Activated CD8-positive, alpha-beta memory T cell treated with anti-CD3 and anti-CD28 coated beads, Interleukin-2, amount 10 ng/mL, durations not matched to agents 7 days and 5 days (primary cell): ENCODE measurements at regions not wholly inside any gene's neighbourhood (a gene's known extent, or its start where the extent isn't known, plus 50 kb on each side); places are given as distances from the start of the nearest gene placed in this dataset.
A peak's percentile ranks its signal among the peaks of the same experiment; 100 is the strongest.

ENCODE experiments used
- ATAC-seq: fragments of 150-1000 bp; cut with Tn5 transposase; one replicate; pipeline ENCODE4 v1.10.0; 2021; ENCODE audit warnings: moderate library complexity
- CTCF ChIA-PET: fragments of 350-600 bp; sonication (Branson Sonifier 250); formaldehyde crosslinking; loops from one replicate; lab custom pipeline; 2021; ENCODE audit warnings: antibody characterized with exemption; lab: Charles Lee
- DNase-seq: peaks from one replicate; pipeline ENCODE4 v3.0.0-alpha.2; 2020
- H3K27ac Mint-ChIP-seq: one replicate; pipeline ENCODE4 v1.8.0; 2021; ENCODE audit warnings: mild to moderate bottlenecking, mixed read lengths
- H3K27me3 Mint-ChIP-seq: one replicate; pipeline ENCODE4 v1.8.0; 2021; ENCODE audit warnings: mixed read lengths
- H3K36me3 Mint-ChIP-seq: one replicate; pipeline ENCODE4 v1.8.0; 2021; ENCODE audit warnings: mild to moderate bottlenecking, mixed read lengths
- H3K4me1 Mint-ChIP-seq: one replicate; pipeline ENCODE4 v1.8.0; 2021; ENCODE audit warnings: mixed read lengths
- H3K4me3 Mint-ChIP-seq: one replicate; pipeline ENCODE4 v1.8.0; 2021; ENCODE audit warnings: mild to moderate bottlenecking, moderate library complexity, mixed read lengths
- H3K9me3 Mint-ChIP-seq: one replicate; pipeline ENCODE4 v1.8.0; 2022; ENCODE audit warnings: low read depth, mixed read lengths

GRCh38 chr1:198933515-198934222 lies 294.8 kb downstream of the PTPRC start:
- H3K27me3 Mint-ChIP-seq: no peaks in the 10 kb centered on the region
- CTCF ChIA-PET: interaction anchor here (1.2 kb wide), 1 partner anchor 310 kb away, joined by 3 read pairs; no protein-coding TSS in a partner anchor
- H3K9me3 Mint-ChIP-seq: no peaks in the 10 kb centered on the region
- H3K27ac Mint-ChIP-seq: peak overlapping the region; percentile 66
- DNase-seq (no peak), ATAC-seq (no peak)
- peaks cover 47% of the 10 kb centered on the region for H3K4me1 Mint-ChIP-seq
- H3K36me3 Mint-ChIP-seq: peaks cover 26% of the 10 kb centered on the region
- H3K4me3 Mint-ChIP-seq: no peak overlapping the region

- Mint-ChIP-seq H3K27me3 (no peaks in the 10 kb centered on the region), H3K36me3 (peaks cover 24% of the 10 kb centered on the region), H3K4me1 (peaks cover 42% of the 10 kb centered on the region), H3K27ac (no peak overlapping the region), H3K9me3 (no peaks in the 10 kb centered on the region), H3K4me3 (no peak overlapping the region)
- CTCF ChIA-PET: interaction anchor here (1.2 to 1.7 kb wide), 2 partner anchors 11 to 309 kb away, joined by 3 to 7 read pairs; no protein-coding TSS in a partner anchor
- DNase-seq (no peak), ATAC-seq (no peak)
Observed at GRCh38 chr1:198934426-198934825, 295.6 kb downstream of the PTPRC start.

GRCh38 chr1:198934901-198935305 lies 296.1 kb downstream of the PTPRC start:
- ATAC-seq: peak; percentile 41
- Mint-ChIP-seq H3K36me3 (peaks cover 21% of the 10 kb centered on the region), H3K4me3 (no peak overlapping the region), H3K9me3 (no peaks in the 10 kb centered on the region), H3K27me3 (no peaks in the 10 kb centered on the region), H3K27ac (no peak overlapping the region), H3K4me1 (peaks cover 39% of the 10 kb centered on the region)
- CTCF ChIA-PET: interaction anchor here (1.0 to 3.0 kb wide), 3 partner anchors 11 to 308 kb away, joined by 3 to 12 read pairs (median 7); no protein-coding TSS in a partner anchor
- DNase-seq: peak; percentile 89

DNA sequence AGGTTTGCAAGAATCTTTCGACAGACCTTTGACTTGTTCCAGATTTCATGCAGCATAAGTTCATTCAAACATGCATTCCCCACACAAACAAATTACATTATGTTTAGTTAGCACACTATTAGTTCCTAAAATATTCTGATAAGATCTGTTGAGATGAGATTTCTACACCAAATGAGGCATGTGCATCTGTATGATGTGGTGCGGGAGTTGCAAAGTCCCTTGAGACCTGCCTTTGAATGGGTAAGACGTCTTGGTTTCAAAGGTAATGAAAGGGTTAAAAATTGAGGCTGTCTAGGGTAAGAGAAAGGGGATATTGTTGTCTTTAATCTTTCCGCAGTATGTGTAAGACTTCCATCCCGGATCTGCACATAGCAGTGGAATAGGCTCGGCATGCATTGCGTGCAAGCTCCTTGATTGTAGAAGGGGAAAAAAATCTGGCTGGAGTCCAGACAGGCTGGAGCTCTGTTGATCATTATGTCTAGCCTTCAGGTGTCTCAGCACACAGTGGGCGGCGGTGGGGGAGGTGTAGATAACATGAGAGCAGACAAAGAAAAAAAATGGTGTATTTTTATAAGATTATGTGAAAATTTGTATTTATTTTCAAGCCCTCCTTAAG lies 296.6 kb downstream of the PTPRC start:
- CTCF ChIA-PET: interaction anchor here (1.0 to 3.0 kb wide), 4 partner anchors 12 to 307 kb away, joined by 3 to 12 read pairs (median 8); no protein-coding TSS in a partner anchor
- DNase-seq (peak; percentile 75), ATAC-seq (peak; percentile 10)
- Mint-ChIP-seq H3K4me1 (peaks cover 34% of the 10 kb centered on the region), H3K27ac (no peak overlapping the region), H3K27me3 (no peaks in the 10 kb centered on the region), H3K4me3 (no peak overlapping the region), H3K9me3 (peaks cover under 1% of the 10 kb centered on the region), H3K36me3 (peaks cover 19% of the 10 kb centered on the region)

- Mint-ChIP-seq H3K36me3 (peaks cover 18% of the 10 kb centered on the region), H3K9me3 (peaks cover 3% of the 10 kb centered on the region), H3K4me1 (peaks cover 28% of the 10 kb centered on the region), H3K4me3 (no peak overlapping the region), H3K27ac (peak overlapping the region; percentile 92), H3K27me3 (no peaks in the 10 kb centered on the region)
- CTCF ChIA-PET: interaction anchor here (1.1 to 3.0 kb wide), 4 partner anchors 9 to 306 kb away, joined by 3 to 12 read pairs (median 6); no protein-coding TSS in a partner anchor
- peak; percentile 14 for ATAC-seq
- no peak for DNase-seq
Observed at GRCh38 chr1:198936371-198937083, 297.7 kb downstream of the PTPRC start.

GRCh38 chr1:198937231-198938031 lies 298.6 kb downstream of the PTPRC start:
- Mint-ChIP-seq H3K36me3 (peaks cover 17% of the 10 kb centered on the region), H3K27me3 (no peaks in the 10 kb centered on the region), H3K27ac (peak overlapping the region; percentile 92), H3K4me3 (no peak overlapping the region), H3K4me1 (peaks cover 25% of the 10 kb centered on the region), H3K9me3 (peaks cover 3% of the 10 kb centered on the region)
- DNase-seq (peak; percentile 75), ATAC-seq (peak; percentile 94)
- CTCF ChIA-PET: interaction anchor here (1.2 to 3.0 kb wide), 3 partner anchors 18 to 305 kb away, joined by 3 to 12 read pairs (median 10); no protein-coding TSS in a partner anchor

DNA sequence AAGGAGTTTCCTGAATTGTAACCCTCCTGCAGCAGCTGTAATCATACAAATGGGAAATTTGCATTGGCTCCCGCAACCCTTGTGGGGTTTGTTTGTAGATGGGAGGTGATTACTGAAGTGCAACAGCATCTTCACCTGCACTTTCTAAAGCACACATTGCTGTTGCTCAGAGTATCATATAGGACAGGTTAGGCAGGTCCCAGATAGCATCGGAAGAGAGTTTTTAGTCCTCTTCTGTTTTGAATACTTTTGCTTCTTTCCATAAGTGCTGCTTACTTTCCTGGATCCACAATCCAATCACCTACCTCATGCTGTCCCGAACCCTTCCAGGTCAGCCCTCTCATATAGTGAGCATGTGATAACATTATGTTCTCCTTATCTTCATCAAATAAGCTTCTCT lies 300.4 kb downstream of the PTPRC start:
- Mint-ChIP-seq H3K27me3 (no peaks in the 10 kb centered on the region), H3K36me3 (peaks cover 6% of the 10 kb centered on the region), H3K4me1 (peaks cover 13% of the 10 kb centered on the region), H3K27ac (no peak overlapping the region), H3K9me3 (peaks cover 3% of the 10 kb centered on the region), H3K4me3 (no peak overlapping the region)
- CTCF ChIA-PET: no interaction called here
- ATAC-seq: no peak
- no peak for DNase-seq

DNA sequence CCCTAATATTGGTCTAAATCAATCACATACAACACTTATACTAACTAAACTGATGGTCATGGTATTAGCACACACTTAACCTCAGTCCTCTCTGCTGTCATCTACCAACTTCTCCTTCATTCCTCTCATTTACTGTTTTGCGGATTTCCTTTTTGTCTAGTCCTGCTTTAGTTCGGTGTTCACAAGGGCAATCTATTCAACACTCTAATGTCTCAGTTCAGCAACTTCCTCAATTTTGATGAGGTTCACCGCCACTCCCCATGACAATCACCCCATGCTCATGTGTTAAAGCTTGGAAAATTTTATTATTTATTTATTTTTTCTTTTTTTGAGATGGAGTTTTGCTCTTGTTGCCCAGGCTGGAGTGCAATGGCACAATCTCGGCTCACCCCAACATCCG lies 301.1 kb downstream of the PTPRC start:
- Mint-ChIP-seq H3K4me1 (peaks cover 11% of the 10 kb centered on the region), H3K4me3 (no peak overlapping the region), H3K27ac (no peak overlapping the region), H3K27me3 (no peaks in the 10 kb centered on the region), H3K9me3 (peaks cover 3% of the 10 kb centered on the region), H3K36me3 (peaks cover 6% of the 10 kb centered on the region)
- ATAC-seq (no peak), DNase-seq (no peak)
- CTCF ChIA-PET: no interaction called here

GRCh38 chr1:198942466-198942865 lies 303.6 kb downstream of the PTPRC start:
- DNase-seq: no peak
- H3K36me3 Mint-ChIP-seq: peaks cover 7% of the 10 kb centered on the region
- CTCF ChIA-PET: no interaction called here
- no peak for ATAC-seq
- no peaks in the 10 kb centered on the region for H3K27me3 Mint-ChIP-seq
- H3K27ac Mint-ChIP-seq: no peak overlapping the region
- peaks cover 3% of the 10 kb centered on the region for H3K9me3 Mint-ChIP-seq
- no peak overlapping the region for H3K4me3 Mint-ChIP-seq
- peaks cover 8% of the 10 kb centered on the region for H3K4me1 Mint-ChIP-seq

- CTCF ChIA-PET: no interaction called here
- ATAC-seq (no peak), DNase-seq (no peak)
- H3K27me3 Mint-ChIP-seq: no peaks in the 10 kb centered on the region
- H3K27ac Mint-ChIP-seq: no peak overlapping the region
- H3K9me3 Mint-ChIP-seq: peaks cover 3% of the 10 kb centered on the region
- no peaks in the 10 kb centered on the region for H3K4me1 Mint-ChIP-seq
- no peak overlapping the region for H3K4me3 Mint-ChIP-seq
- H3K36me3 Mint-ChIP-seq: peaks cover 7% of the 10 kb centered on the region
Observed at GRCh38 chr1:198943484-198944187, 304.8 kb downstream of the PTPRC start.

- Mint-ChIP-seq H3K27me3 (no peaks in the 10 kb centered on the region), H3K4me1 (no peaks in the 10 kb centered on the region), H3K27ac (no peak overlapping the region), H3K9me3 (no peaks in the 10 kb centered on the region), H3K4me3 (no peak overlapping the region), H3K36me3 (peaks cover 1% of the 10 kb centered on the region)
- CTCF ChIA-PET: no interaction called here
- DNase-seq: no peak
- ATAC-seq: no peak
Observed at GRCh38 chr1:198947456-198947855, 308.6 kb downstream of the PTPRC start.

- Mint-ChIP-seq H3K36me3 (peaks cover 1% of the 10 kb centered on the region), H3K4me1 (no peaks in the 10 kb centered on the region), H3K4me3 (no peak overlapping the region), H3K27ac (no peak overlapping the region), H3K9me3 (no peaks in the 10 kb centered on the region), H3K27me3 (no peaks in the 10 kb centered on the region)
- ATAC-seq (no peak), DNase-seq (no peak)
- CTCF ChIA-PET: no interaction called here
Observed at GRCh38 chr1:198948895-198949659, 310.2 kb downstream of the PTPRC start.
